ENCODE measurements at regions not wholly inside any gene's neighbourhood (a gene's known extent, or its start where the extent isn't known, plus 50 kb on each side); places are given as distances from the start of the nearest gene placed in this dataset.
A peak's percentile ranks its signal among the peaks of the same experiment; 100 is the strongest.

DNA sequence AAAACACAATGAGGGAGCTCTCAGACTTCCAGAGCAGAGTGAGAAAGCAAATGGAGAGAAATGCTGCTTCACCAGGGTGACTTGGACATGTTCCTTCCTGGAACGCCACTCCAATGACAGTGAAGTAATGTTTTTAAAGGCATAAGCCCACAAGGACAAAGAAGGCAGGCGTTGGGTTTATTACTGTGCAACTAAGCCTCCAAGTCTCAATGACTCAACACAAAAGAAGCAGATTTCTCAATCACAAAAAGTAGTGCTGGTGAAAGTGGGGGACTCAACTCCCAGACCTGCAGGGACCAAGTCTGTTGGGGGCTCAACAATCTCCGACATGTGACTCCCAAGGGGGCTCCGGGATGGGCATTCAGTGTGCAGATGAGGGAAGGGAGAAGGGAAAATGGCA lies 505.2 kb downstream of the BCL11B start:
- Histone ChIP-seq H3K27me3 (no peaks in the 10 kb centered on the region), H3K4me3 (no peak overlapping the region), H3K4me1 (no peaks in the 10 kb centered on the region), H3K9me3 (peaks cover 0 to 27% (median 7%) of the 10 kb centered on the region in 4 donors), H3K27ac (no peak overlapping the region), H3K36me3 (no peaks in the 10 kb centered on the region)
- peak in 1 of 2 donors; percentile 39 for DNase-seq (ENCODE audit: low spot score in 2 of 2)
- 60 to 68% methylated on average over 4 of the region's 4 CpGs for WGBS, 2 donors
- TF ChIP-seq POLR2A (IDR thresholded peaks at IDR 0.05) (no peak), EP300 (IDR thresholded peaks at IDR 0.05) (no peak)
- TF ChIP-seq, protein P1, sequence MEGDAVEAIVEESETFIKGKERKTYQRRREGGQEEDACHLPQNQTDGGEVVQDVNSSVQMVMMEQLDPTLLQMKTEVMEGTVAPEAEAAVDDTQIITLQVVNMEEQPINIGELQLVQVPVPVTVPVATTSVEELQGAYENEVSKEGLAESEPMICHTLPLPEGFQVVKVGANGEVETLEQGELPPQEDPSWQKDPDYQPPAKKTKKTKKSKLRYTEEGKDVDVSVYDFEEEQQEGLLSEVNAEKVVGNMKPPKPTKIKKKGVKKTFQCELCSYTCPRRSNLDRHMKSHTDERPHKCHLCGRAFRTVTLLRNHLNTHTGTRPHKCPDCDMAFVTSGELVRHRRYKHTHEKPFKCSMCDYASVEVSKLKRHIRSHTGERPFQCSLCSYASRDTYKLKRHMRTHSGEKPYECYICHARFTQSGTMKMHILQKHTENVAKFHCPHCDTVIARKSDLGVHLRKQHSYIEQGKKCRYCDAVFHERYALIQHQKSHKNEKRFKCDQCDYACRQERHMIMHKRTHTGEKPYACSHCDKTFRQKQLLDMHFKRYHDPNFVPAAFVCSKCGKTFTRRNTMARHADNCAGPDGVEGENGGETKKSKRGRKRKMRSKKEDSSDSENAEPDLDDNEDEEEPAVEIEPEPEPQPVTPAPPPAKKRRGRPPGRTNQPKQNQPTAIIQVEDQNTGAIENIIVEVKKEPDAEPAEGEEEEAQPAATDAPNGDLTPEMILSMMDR (IDR thresholded peaks at IDR 0.05), result no peak

DNA sequence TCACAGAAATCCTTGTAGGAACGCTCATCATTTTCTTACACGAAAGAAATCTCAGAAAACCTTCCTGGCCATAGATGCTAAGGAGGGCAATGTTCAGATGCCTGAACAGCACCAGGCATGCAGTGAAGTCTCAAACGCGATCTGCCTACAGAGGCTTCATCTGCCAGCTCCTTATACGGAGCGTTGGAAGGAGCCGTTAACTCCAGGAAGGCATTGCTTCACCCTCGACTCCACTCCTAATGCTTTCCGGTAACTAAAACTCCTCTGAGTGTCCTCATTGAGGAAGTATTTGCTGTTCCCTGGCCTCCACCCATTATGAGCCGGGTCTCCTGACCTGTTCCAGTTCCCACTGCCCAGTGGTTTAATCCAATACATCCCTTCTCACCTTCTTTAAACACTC lies 502.7 kb downstream of the BCL11B start:
- Histone ChIP-seq H3K9me3 (peaks cover 0 to 9% (median 0%) of the 10 kb centered on the region in 4 donors), H3K27ac (no peak overlapping the region), H3K4me1 (no peaks in the 10 kb centered on the region), H3K4me3 (no peak overlapping the region), H3K27me3 (no peaks in the 10 kb centered on the region), H3K36me3 (no peaks in the 10 kb centered on the region)
- TF ChIP-seq EP300 (IDR thresholded peaks at IDR 0.05) (no peak), POLR2A (IDR thresholded peaks at IDR 0.05) (no peak)
- TF ChIP-seq, protein P1 (IDR thresholded peaks at IDR 0.05), result no peak
- no peak for DNase-seq (ENCODE audit: low spot score in 2 of 2)
- WGBS, 2 donors, result 74 to 76% methylated on average over 10 of the region's 10 CpGs

DNA sequence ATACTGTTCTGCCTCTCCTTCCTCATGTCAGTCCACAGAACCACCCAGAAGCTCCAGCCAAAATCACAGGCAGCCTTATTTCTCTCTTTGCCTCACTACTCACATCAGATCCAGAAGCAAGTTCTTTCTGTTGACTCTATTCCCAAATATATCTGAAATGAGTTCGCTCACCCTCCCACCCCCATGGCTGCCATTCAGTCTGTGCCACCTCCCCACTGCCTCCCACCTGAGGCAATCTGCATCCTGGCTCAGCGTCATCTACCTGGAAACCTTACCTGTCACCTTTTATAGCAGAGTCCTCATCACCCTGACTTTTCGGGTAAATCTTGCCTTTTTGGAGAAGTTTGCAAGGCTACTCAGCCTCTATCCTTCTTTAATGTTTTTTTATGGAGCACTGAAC lies 501.8 kb downstream of the BCL11B start:
- WGBS, 2 donors, result 89 to 90% methylated on average over 3 of the region's 3 CpGs
- Histone ChIP-seq H3K9me3 (peaks cover 0 to 1% (median 0%) of the 10 kb centered on the region in 4 donors), H3K4me3 (no peak overlapping the region), H3K27ac (no peak overlapping the region), H3K27me3 (no peaks in the 10 kb centered on the region), H3K36me3 (no peaks in the 10 kb centered on the region), H3K4me1 (no peaks in the 10 kb centered on the region)
- TF ChIP-seq EP300 (IDR thresholded peaks at IDR 0.05) (no peak), POLR2A (IDR thresholded peaks at IDR 0.05) (no peak)
- TF ChIP-seq, protein P1 (IDR thresholded peaks at IDR 0.05), result no peak
- DNase-seq (ENCODE audit: low spot score in 2 of 2), result no peak

DNA sequence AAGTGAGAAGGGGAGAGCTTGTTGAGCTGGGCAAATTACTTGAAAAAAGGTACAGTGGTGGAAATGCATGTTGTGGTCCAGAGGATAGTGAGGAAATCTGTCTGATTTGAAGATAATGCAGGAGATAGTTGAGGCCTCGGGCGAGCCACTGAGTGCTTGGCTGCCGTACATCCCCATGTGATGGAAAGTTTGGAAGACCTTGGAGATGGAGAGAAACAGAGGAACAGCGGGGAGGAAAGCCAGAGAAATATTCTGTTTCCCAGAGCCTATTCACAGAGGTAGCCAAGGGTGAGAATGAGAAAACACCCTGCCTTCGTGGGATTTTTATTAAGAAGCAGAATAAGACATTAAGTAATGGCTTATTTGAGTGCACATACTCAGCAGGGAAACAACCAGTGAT lies 498.2 kb downstream of the BCL11B start:
- H3K4me3 ChIP-seq, result no peak overlapping the region
- TF ChIP-seq POLR2A (IDR thresholded peaks at IDR 0.05) (no peak), EP300 (IDR thresholded peaks at IDR 0.05) (no peak)
- TF ChIP-seq, protein P1 (IDR thresholded peaks at IDR 0.05), result no peak
- H3K9me3 ChIP-seq, result no peaks in the 10 kb centered on the region
- WGBS, 2 donors, result 66 to 67% methylated on average over 5 of the region's 5 CpGs
- H3K27me3 ChIP-seq, result no peaks in the 10 kb centered on the region
- no peak overlapping the region for H3K27ac ChIP-seq
- peak in 1 of 2 donors; percentile 9 for DNase-seq (ENCODE audit: low spot score in 2 of 2)
- no peaks in the 10 kb centered on the region for H3K4me1 ChIP-seq
- no peaks in the 10 kb centered on the region for H3K36me3 ChIP-seq

DNA sequence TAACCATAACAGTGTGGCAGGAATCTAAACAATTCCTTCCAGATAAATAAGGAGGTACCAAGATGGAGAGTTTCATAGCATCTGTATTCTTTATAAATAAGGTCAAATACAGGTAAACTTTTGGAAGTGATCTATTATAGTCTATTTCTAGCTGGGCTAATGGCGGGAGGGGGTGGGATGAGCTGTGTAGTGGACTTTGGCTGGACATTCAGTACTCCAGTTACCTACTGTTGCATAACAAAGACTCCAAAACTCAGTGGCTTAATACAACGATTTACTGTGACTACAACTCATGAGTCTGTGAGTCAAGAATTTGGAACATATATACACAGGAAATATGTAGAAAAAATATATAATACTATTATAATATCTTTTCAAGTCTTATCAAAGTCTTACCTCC lies 496.1 kb downstream of the BCL11B start:
- H3K36me3 ChIP-seq, result no peaks in the 10 kb centered on the region
- no peaks in the 10 kb centered on the region for H3K27me3 ChIP-seq
- no peak overlapping the region for H3K27ac ChIP-seq
- H3K4me1 ChIP-seq, result no peaks in the 10 kb centered on the region
- 78 to 79% methylated on average over 2 of the region's 2 CpGs for WGBS, 2 donors
- H3K4me3 ChIP-seq, result no peak overlapping the region
- H3K9me3 ChIP-seq, result no peaks in the 10 kb centered on the region
- peak in 1 of 2 donors; percentile 18 for TF ChIP-seq EP300 (IDR thresholded peaks at IDR 0.05)
- TF ChIP-seq, protein P1 (IDR thresholded peaks at IDR 0.05), result no peak
- no peak for DNase-seq (ENCODE audit: low spot score in 2 of 2)
